Uterus (tissue), 3 donors: ENCODE measurements at regions not wholly inside any gene's neighbourhood (a gene's known extent, or its start where the extent isn't known, plus 50 kb on each side); places are given as distances from the start of the nearest gene placed in this dataset.

Experiments used
- DNase-seq, 2 donors: peaks; one replicate each; pipeline ENCODE4 v3.0.0-alpha.2; 2019 to 2020
- H3K27ac ChIP-seq, 2 donors: fragments of 200-600 bp; sonication (generic); 1 replicate in 1 of 2; 2 replicates in 1 of 2; pipeline ENCODE4 v1.5.1; 2016 to 2018
- H3K27me3 ChIP-seq, 2 donors: fragments of 200-600 bp; sonication (generic); one replicate each; pipeline ENCODE4 v1.5.1; 2018 to 2019; ENCODE audit warnings: control low read depth in 1 of 2
- H3K36me3 ChIP-seq, 2 donors: fragments of 200-600 bp; sonication (generic); one replicate each; pipeline ENCODE4 v1.5.1; 2019; ENCODE audit warnings: control low read depth in 1 of 2
- H3K4me1 ChIP-seq, 2 donors: fragments of 200-600 bp; sonication (generic); one replicate each; pipeline ENCODE4 v1.5.1; 2018 to 2019; ENCODE audit warnings: control low read depth in 1 of 2
- H3K4me3 ChIP-seq, 2 donors: fragments of 200-600 bp; sonication (generic); 1 replicate in 1 of 2; 2 replicates in 1 of 2; pipeline ENCODE4 v1.5.1; 2018 to 2019; ENCODE audit warnings: mild to moderate bottlenecking in 1 of 2
- H3K9me3 ChIP-seq, 2 donors: fragments of 200-600 bp; sonication (generic); one replicate each; pipeline ENCODE4 v1.5.1; 2019; ENCODE audit warnings: control low read depth in 1 of 2
- POLR2A ChIP-seq, 2 donors: fragments of 450-650 bp; IDR thresholded peaks; one replicate each; pipeline ENCODE4 v1.6.1; 2016; ENCODE audit warnings: antibody characterized with exemption in 2 of 2, mild to moderate bottlenecking in 1 of 2, moderate library complexity in 1 of 2
- intact Hi-C: fragments of 100-400 bp; cut with DNase I; formaldehyde crosslinking; loops from one replicate; pipeline ENCODE4 v1.15.1; 2023; ENCODE audit warnings: low total_unique reads
- TF ChIP-seq, protein P1 (sequence below), 4 experiments: fragments of 200-600 bp in 2 of 4; fragments of 450-650 bp in 2 of 4; sonication (generic) in 2 of 4; IDR thresholded peaks; one replicate each; pipeline ENCODE4 v1.5.1; 2016 to 2019; ENCODE audit warnings: antibody characterized with exemption in 4 of 4, mild to moderate bottlenecking in 2 of 4, moderate library complexity in 1 of 4
- donor health status: DM: yes; HTN: yes; CAD: no.

GRCh38 chr4:128571747-128572146, 237.8 kb upstream of the JADE1 start:
- DNase-seq: peak; percentile 52 to 67
- TF ChIP-seq, protein P1, sequence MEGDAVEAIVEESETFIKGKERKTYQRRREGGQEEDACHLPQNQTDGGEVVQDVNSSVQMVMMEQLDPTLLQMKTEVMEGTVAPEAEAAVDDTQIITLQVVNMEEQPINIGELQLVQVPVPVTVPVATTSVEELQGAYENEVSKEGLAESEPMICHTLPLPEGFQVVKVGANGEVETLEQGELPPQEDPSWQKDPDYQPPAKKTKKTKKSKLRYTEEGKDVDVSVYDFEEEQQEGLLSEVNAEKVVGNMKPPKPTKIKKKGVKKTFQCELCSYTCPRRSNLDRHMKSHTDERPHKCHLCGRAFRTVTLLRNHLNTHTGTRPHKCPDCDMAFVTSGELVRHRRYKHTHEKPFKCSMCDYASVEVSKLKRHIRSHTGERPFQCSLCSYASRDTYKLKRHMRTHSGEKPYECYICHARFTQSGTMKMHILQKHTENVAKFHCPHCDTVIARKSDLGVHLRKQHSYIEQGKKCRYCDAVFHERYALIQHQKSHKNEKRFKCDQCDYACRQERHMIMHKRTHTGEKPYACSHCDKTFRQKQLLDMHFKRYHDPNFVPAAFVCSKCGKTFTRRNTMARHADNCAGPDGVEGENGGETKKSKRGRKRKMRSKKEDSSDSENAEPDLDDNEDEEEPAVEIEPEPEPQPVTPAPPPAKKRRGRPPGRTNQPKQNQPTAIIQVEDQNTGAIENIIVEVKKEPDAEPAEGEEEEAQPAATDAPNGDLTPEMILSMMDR (IDR thresholded peaks at IDR 0.05): no peak
- no peak for TF ChIP-seq POLR2A (IDR thresholded peaks at IDR 0.05)
- intact Hi-C loops: no loop called here
- Histone ChIP-seq H3K36me3 (no peaks in the 10 kb centered on the region), H3K9me3 (no peaks in the 10 kb centered on the region), H3K27ac (peak overlapping the region; percentile 48 to 56), H3K27me3 (no peaks in the 10 kb centered on the region), H3K4me1 (no peaks in the 10 kb centered on the region), H3K4me3 (no peak overlapping the region)

GRCh38 chr4:128570387-128570975, 239.0 kb upstream of the JADE1 start:
- Histone ChIP-seq H3K27ac (peak overlapping the region in 1 of 2 donors; percentile 55), H3K9me3 (no peaks in the 10 kb centered on the region), H3K4me1 (no peaks in the 10 kb centered on the region), H3K36me3 (no peaks in the 10 kb centered on the region), H3K27me3 (no peaks in the 10 kb centered on the region), H3K4me3 (no peak overlapping the region)
- peak; percentile 47 to 67 for DNase-seq
- intact Hi-C loops: no loop called here
- no peak for TF ChIP-seq POLR2A (IDR thresholded peaks at IDR 0.05)
- TF ChIP-seq, protein P1 (IDR thresholded peaks at IDR 0.05): no peak

DNA sequence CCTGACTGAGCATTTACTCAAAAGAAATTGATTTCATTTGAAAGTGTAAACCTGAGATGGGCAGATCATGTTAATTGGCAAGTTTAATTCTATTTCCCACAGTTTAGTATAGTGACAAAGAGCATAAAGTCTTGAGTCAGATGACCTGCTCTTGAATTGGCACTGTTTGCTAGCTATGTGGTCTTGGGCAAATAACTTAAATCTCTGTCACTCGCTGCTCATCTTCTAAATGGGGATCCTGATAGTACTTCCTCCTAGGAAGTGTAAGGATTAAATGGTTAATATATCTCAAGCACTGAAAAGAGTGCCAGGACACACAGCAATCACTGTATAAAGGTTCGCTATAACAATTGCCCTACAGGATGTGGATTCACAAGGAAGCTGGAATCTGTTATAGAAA, 242.8 kb upstream of the JADE1 start:
- no peaks in the 10 kb centered on the region for H3K4me1 ChIP-seq

GRCh38 chr4:128565565-128566186, 243.8 kb upstream of the JADE1 start:
- no peak overlapping the region for H3K27ac ChIP-seq
- H3K27me3 ChIP-seq: no peaks in the 10 kb centered on the region
- no peaks in the 10 kb centered on the region for H3K4me1 ChIP-seq
- no peaks in the 10 kb centered on the region for H3K36me3 ChIP-seq
- no peak for TF ChIP-seq POLR2A (IDR thresholded peaks at IDR 0.05)
- TF ChIP-seq, protein P1 (IDR thresholded peaks at IDR 0.05): peak; percentile 35 to 54 (median 42)
- peak; percentile 32 to 36 for DNase-seq
- intact Hi-C loops: no loop called here
- H3K9me3 ChIP-seq: no peaks in the 10 kb centered on the region
- H3K4me3 ChIP-seq: no peak overlapping the region

More for the DNA sequence above, 242.8 kb upstream of the JADE1 start:
- Histone ChIP-seq H3K4me3 (no peak overlapping the region), H3K36me3 (no peaks in the 10 kb centered on the region), H3K27me3 (no peaks in the 10 kb centered on the region), H3K9me3 (no peaks in the 10 kb centered on the region), H3K27ac (no peak overlapping the region)
- TF ChIP-seq POLR2A (IDR thresholded peaks at IDR 0.05): no peak
- TF ChIP-seq, protein P1 (IDR thresholded peaks at IDR 0.05): no peak
- no peak for DNase-seq
- intact Hi-C loops: no loop called here

DNA sequence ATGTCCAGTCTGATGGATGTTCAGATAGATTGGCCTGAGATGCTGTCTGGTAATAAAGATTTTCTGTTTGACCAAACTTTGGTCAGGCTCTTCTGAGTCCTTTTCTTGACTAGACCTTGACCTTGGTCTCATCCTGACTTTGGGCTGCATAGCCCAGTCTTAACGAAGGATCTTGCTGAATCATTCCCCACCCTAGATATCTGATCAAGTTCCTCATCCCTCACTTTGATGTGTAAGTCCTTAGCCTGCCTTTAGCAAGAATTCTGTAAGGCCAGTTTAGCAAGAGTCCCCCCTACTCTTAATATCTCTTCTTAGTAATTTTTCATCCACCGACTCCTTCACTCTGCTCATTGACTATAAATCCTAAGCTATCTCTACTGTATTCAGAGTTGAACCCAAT, 244.4 kb upstream of the JADE1 start:
- intact Hi-C loops: no loop called here
- no peaks in the 10 kb centered on the region for H3K36me3 ChIP-seq
- no peak overlapping the region for H3K27ac ChIP-seq
- TF ChIP-seq POLR2A (IDR thresholded peaks at IDR 0.05): no peak
- no peaks in the 10 kb centered on the region for H3K4me1 ChIP-seq
- H3K4me3 ChIP-seq: no peak overlapping the region
- H3K9me3 ChIP-seq: no peaks in the 10 kb centered on the region
- no peaks in the 10 kb centered on the region for H3K27me3 ChIP-seq
- no peak for DNase-seq
